ENCODE measurements at regions not wholly inside any gene's neighbourhood (a gene's known extent, or its start where the extent isn't known, plus 50 kb on each side); places are given as distances from the start of the nearest gene placed in this dataset.
"Not testable (repeated sequence)": the region's sequence is repeated elsewhere in the genome, so short reads cannot be mapped to it uniquely, and the experiment has no call there.

DNA sequence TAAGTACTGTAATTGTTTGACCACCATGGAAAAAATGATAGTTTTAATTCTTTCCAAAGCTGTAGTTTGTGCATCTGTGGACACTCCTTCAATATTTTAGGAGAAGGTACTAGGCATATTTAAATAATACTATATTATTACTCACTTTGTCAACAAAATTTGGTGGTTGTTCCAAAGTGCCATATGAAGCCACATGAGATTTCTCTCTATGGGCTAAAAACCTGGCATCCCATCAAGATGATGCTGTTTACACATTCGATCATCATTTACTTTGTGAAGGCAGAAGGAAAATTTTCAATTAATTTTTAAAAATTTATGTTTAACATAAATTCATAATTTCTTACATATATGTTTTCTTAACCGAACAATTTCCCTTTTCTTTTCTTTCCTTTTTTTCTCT lies 502.6 kb upstream of the JAG1 start:
- Mint-ChIP-seq H3K4me3 (no peak overlapping the region), H3K36me3 (ENCODE audit: low read depth) (no peaks in the 10 kb centered on the region), H3K9me3 (peaks cover 8% of the 10 kb centered on the region), H3K4me1 (no peaks in the 10 kb centered on the region), H3K27me3 (ENCODE audit: low read depth) (no peaks in the 10 kb centered on the region), H3K27ac (no peak overlapping the region)
- TF ChIP-seq, protein P1, sequence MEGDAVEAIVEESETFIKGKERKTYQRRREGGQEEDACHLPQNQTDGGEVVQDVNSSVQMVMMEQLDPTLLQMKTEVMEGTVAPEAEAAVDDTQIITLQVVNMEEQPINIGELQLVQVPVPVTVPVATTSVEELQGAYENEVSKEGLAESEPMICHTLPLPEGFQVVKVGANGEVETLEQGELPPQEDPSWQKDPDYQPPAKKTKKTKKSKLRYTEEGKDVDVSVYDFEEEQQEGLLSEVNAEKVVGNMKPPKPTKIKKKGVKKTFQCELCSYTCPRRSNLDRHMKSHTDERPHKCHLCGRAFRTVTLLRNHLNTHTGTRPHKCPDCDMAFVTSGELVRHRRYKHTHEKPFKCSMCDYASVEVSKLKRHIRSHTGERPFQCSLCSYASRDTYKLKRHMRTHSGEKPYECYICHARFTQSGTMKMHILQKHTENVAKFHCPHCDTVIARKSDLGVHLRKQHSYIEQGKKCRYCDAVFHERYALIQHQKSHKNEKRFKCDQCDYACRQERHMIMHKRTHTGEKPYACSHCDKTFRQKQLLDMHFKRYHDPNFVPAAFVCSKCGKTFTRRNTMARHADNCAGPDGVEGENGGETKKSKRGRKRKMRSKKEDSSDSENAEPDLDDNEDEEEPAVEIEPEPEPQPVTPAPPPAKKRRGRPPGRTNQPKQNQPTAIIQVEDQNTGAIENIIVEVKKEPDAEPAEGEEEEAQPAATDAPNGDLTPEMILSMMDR (IDR thresholded peaks at IDR 0.05; ENCODE audit: unreplicated experiment in 3 of 3): no peak

DNA sequence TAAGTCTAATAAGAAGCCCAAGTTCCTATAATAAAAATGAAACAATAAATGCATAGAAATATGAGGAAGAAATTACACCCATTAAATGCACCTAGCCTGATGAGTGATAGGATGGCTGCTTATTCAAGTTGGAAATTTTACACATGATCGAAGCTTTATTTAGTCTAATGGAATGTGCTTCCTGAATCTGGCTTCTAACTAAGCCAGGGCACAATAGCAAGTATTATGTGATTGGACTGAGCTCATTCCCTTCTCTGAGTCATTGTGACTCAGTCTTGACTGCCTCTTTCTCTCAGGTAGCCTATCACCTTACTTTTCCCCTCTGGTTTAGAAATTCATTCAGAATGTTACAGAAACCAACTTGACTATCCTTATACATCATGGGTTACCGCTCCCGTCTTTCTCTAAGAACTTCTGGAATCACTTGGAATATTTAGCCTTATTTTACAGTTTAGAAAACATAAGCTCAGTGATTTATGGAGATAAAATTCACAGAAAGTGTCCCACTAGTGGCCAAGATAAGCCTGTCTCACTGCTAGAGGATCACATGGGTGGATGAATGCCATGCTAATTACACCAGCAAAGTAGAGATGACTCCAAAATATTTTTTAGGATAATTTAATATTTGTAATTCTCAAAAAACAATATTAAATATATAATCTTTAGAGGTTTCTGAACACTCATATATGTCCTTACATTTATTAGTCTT lies 505.3 kb upstream of the JAG1 start:
- H3K4me1 Mint-ChIP-seq: no peaks in the 10 kb centered on the region
- H3K27ac Mint-ChIP-seq: no peak overlapping the region
- no peaks in the 10 kb centered on the region for H3K27me3 Mint-ChIP-seq (ENCODE audit: low read depth)
- H3K9me3 Mint-ChIP-seq: peaks cover 11% of the 10 kb centered on the region
- TF ChIP-seq, protein P1 (IDR thresholded peaks at IDR 0.05; ENCODE audit: unreplicated experiment in 3 of 3): no peak
- no peaks in the 10 kb centered on the region for H3K36me3 Mint-ChIP-seq (ENCODE audit: low read depth)
- no peak overlapping the region for H3K4me3 Mint-ChIP-seq

DNA sequence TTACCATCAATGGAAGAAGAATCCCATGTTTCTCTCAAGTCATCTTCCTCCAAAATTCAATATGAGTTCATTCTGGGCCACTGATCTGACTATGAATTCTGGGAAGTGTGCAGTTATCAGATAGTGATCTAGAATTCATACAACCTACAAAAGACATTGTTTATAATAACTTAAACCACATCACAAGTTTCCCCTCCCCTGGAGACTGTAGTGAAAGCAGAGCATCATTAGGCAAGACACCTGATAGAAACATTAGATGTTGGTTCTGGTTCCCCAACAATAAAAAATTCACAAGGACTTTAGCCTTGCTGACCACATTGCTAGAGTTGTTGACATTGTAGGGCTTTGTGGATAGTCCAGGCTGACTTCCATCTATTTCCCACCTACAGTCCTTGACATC lies 506.4 kb upstream of the JAG1 start:
- H3K9me3 Mint-ChIP-seq: peaks cover 22% of the 10 kb centered on the region
- H3K27ac Mint-ChIP-seq: no peak overlapping the region
- no peaks in the 10 kb centered on the region for H3K4me1 Mint-ChIP-seq
- TF ChIP-seq, protein P1 (IDR thresholded peaks at IDR 0.05; ENCODE audit: unreplicated experiment in 3 of 3): no peak
- H3K27me3 Mint-ChIP-seq (ENCODE audit: low read depth): no peaks in the 10 kb centered on the region
- no peaks in the 10 kb centered on the region for H3K36me3 Mint-ChIP-seq (ENCODE audit: low read depth)
- no peak overlapping the region for H3K4me3 Mint-ChIP-seq

- not testable (repeated sequence) for H3K4me1 Mint-ChIP-seq; H3K27me3 Mint-ChIP-seq (ENCODE audit: low read depth); H3K27ac Mint-ChIP-seq; H3K4me3 Mint-ChIP-seq; H3K36me3 Mint-ChIP-seq (ENCODE audit: low read depth)
- H3K9me3 Mint-ChIP-seq: peaks cover 25% of the 10 kb centered on the region
These were observed 507.3 kb upstream of the JAG1 start for GRCh38 chr20:11181129-11181528.

DNA sequence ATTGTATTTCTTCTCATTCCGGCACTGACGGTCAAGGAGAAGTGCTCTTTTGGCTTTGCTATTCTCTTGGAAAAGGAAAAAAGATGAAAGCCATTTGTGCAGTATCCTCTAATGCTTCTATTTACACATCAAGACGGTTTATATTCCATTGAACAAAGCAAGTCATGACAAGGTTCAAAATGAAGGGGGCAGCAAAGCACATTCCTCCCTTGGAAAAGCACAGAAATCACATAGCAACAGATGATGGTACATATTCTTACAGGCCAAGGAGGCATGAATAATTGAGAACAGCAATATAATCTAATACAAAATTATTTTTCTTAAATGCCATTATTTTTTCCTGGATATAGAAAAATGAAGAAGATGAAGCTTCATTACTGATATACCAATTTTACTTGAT lies 508.2 kb upstream of the JAG1 start:
- Mint-ChIP-seq H3K36me3 (ENCODE audit: low read depth) (no peaks in the 10 kb centered on the region), H3K9me3 (peaks cover 25% of the 10 kb centered on the region), H3K4me1 (no peaks in the 10 kb centered on the region), H3K27me3 (ENCODE audit: low read depth) (no peaks in the 10 kb centered on the region), H3K27ac (no peak overlapping the region), H3K4me3 (no peak overlapping the region)
- TF ChIP-seq, protein P1 (IDR thresholded peaks at IDR 0.05; ENCODE audit: unreplicated experiment in 3 of 3): no peak

DNA sequence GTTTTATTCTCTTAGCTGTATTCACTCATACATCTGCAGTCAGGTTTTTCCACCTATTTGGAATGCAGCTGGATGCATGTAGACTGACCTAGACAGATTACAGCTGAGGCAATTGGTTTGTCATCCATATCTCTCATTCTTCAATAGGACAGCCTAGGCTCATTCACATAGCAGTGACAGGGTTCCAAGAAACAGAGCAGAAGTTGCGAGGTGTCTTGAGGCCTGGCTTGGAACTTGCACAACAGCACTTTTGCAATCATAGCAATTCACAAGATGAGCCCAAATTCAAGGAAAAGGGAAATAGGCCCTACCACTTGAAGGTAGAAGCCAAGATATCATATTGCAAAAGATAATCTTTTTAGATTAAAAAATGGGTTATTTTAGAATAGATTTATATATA lies 508.9 kb upstream of the JAG1 start:
- Mint-ChIP-seq H3K9me3 (peaks cover 28% of the 10 kb centered on the region), H3K4me1 (no peaks in the 10 kb centered on the region), H3K36me3 (ENCODE audit: low read depth) (no peaks in the 10 kb centered on the region), H3K4me3 (no peak overlapping the region), H3K27ac (no peak overlapping the region), H3K27me3 (ENCODE audit: low read depth) (no peaks in the 10 kb centered on the region)
- TF ChIP-seq, protein P1 (IDR thresholded peaks at IDR 0.05; ENCODE audit: unreplicated experiment in 3 of 3): no peak

Measured in nephron (organoid).